AG09309 (cell line): ENCODE measurements at regions not wholly inside any gene's neighbourhood (a gene's known extent, or its start where the extent isn't known, plus 50 kb on each side); places are given as distances from the start of the nearest gene placed in this dataset.

ENCODE experiments used
- DNase-seq: peaks from one replicate; pipeline ENCODE4 v3.0.0-alpha.2; 2010; ENCODE audit warnings: low read depth
- H3K4me3 ChIP-seq: 2 replicates; pipeline ENCODE4 v1.5.1; 2011; ENCODE audit warnings: mild to moderate bottlenecking, low read depth, low read length, moderate library complexity; ENCODE audit not compliant: control insufficient read depth
- CTCF ChIP-seq: IDR thresholded peaks from 2 replicates; pipeline ENCODE4 v1.5.1; 2011; ENCODE audit warnings: mild to moderate bottlenecking, low read depth, low read length, inconsistent platforms; ENCODE audit not compliant: insufficient read depth, control insufficient read depth; ENCODE audit errors: missing control alignments

- no peak for TF ChIP-seq CTCF
- no peak overlapping the region for H3K4me3 ChIP-seq
- no peak for DNase-seq
Observed at GRCh38 chr11:82024760-82025159, 708.9 kb downstream of the FAM181B start.

- TF ChIP-seq CTCF = no peak
- no peak for DNase-seq
Observed at GRCh38 chr11:82012276-82012675, 721.4 kb downstream of the FAM181B start.

GRCh38 chr11:82009133-82009532 is 724.5 kb downstream of the FAM181B start:
- no peak for TF ChIP-seq CTCF
- H3K4me3 ChIP-seq = no peak overlapping the region
- no peak for DNase-seq

More at GRCh38 chr11:82012276-82012675, 721.4 kb downstream of the FAM181B start:
- no peak overlapping the region for H3K4me3 ChIP-seq

GRCh38 chr11:82007521-82007920 is 726.1 kb downstream of the FAM181B start:
- no peak for TF ChIP-seq CTCF
- no peak overlapping the region for H3K4me3 ChIP-seq
- no peak for DNase-seq

GRCh38 chr11:82004537-82005213 is 729.0 kb downstream of the FAM181B start:
- TF ChIP-seq CTCF = no peak
- no peak for DNase-seq
- no peak overlapping the region for H3K4me3 ChIP-seq

GRCh38 chr11:82003671-82004515 is 729.8 kb downstream of the FAM181B start:
- TF ChIP-seq CTCF = no peak
- H3K4me3 ChIP-seq = no peak overlapping the region
- peak; percentile 20 for DNase-seq
